ENCODE measurements at regions not wholly inside any gene's neighbourhood (a gene's known extent, or its start where the extent isn't known, plus 50 kb on each side); places are given as distances from the start of the nearest gene placed in this dataset.

DNA sequence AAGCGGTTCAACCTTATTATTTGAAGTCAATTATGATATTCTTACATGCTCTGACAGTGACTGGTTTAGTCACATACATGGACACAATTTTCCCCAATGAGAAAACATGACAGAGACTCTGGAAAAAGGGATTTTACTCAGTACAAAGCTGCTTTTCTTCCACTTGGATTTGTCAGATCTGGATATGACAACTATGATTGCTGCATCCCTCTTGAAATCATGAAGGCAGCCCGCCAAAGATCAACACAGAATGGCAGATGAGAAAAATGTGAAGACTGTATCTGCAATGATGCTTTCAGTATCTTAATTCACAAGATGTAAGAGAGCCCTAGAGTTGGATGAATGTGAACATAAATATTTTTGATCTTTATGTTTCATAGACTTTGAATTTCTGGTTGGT lies 439.6 kb downstream of the CDH8 start:
- FAIRE-seq, result no peak
- DNase-seq (ENCODE audit: insufficient read length), result no peak
- no peak for TF ChIP-seq POLR2AphosphoS5 (IDR thresholded peaks at IDR 0.05; ENCODE audit: low read depth, low read length)
- TF ChIP-seq TAF1 (IDR thresholded peaks at IDR 0.05; ENCODE audit: borderline replicate concordance, low read depth, low read length), result no peak

- no peak for FAIRE-seq
- TF ChIP-seq POLR2AphosphoS5 (IDR thresholded peaks at IDR 0.05; ENCODE audit: low read depth, low read length), result no peak
- TF ChIP-seq POLR2A (IDR thresholded peaks at IDR 0.05; ENCODE audit: low read depth, low read length), result no peak
- no peak for TF ChIP-seq TAF1 (IDR thresholded peaks at IDR 0.05; ENCODE audit: borderline replicate concordance, low read depth, low read length)
- DNase-seq (ENCODE audit: insufficient read length), result no peak
Observed at GRCh38 chr16:61595605-61596004, 440.6 kb downstream of the CDH8 start.

DNA sequence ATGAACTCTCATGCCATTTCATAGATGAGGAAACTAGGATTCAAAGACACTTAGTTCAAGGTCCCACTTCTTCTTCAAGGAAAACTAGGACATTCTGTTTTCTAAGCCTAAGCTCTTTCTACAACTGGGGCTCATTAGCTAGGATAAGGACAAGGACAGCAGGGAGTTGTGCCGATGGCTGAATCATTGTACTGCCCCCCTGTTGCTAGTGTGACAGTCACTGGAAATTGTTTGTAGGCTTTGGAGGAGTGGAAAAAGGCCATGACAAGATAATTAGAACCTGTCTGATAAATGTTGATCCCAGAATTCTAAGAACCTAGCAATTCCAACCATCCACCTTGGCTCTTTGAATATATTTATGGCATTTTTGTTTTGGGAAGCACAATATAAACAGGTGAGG lies 445.7 kb downstream of the CDH8 start:
- DNase-seq (ENCODE audit: insufficient read length), result no peak
- TF ChIP-seq POLR2A (IDR thresholded peaks at IDR 0.05; ENCODE audit: low read depth, low read length) (no peak), TAF1 (IDR thresholded peaks at IDR 0.05; ENCODE audit: borderline replicate concordance, low read depth, low read length) (no peak), POLR2AphosphoS5 (IDR thresholded peaks at IDR 0.05; ENCODE audit: low read depth, low read length) (no peak)
- FAIRE-seq, result no peak

DNA sequence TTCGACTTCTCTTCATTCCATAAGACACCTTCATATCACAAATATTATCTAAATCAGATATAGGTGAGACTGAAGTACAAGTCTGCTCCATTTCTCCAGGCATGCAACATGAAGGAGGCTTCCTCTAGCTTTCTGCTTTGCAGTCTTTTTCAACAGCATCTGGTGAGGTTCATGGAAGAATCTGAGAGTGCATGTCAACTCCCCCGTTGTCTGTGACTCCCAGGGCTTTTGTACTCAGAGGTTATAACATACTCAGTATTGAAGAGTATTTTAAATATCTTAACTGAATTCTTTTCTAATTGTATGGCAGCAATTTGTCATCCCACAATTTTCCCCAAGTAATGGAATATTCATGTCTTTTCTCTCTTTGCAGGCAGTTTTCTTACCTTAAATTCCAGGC lies 448.7 kb downstream of the CDH8 start:
- no peak for TF ChIP-seq TAF1 (IDR thresholded peaks at IDR 0.05; ENCODE audit: borderline replicate concordance, low read depth, low read length)
- no peak for TF ChIP-seq POLR2A (IDR thresholded peaks at IDR 0.05; ENCODE audit: low read depth, low read length)
- no peak for TF ChIP-seq POLR2AphosphoS5 (IDR thresholded peaks at IDR 0.05; ENCODE audit: low read depth, low read length)
- FAIRE-seq, result no peak
- no peak for DNase-seq (ENCODE audit: insufficient read length)

DNA sequence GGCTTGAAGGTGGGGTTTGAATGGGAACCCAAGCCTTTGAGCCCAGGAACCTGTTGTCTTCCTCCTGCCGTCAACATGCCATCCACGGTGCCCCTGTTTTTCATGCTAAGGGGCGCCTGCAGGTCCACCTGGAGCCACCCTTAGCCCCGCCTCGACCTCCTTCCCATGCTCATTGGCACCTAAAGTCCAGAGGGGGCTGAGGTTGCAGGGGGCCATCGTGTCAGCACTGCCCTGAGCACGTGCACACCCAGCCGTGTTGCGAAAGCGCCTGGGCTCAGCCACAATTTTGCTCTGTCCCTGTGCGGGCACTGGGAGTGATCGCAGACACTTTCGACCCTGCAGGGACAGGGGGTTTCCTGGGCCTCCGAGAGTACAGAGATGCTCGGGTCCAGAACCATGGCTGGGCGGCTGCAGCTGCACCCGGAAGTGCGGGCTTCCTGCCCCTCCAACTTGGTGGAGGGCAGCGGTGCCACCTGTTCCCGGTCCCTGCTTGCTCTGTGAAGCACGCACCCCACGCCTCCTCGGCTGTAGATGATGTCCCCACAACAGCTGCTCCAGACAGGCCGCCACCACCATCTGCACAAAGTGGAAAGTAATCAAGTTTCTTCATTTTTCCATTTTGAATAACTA lies 454.7 kb downstream of the CDH8 start:
- DNase-seq (ENCODE audit: insufficient read length) (no peak), FAIRE-seq (no peak)
- TF ChIP-seq POLR2AphosphoS5 (IDR thresholded peaks at IDR 0.05; ENCODE audit: low read depth, low read length) (no peak), TAF1 (IDR thresholded peaks at IDR 0.05; ENCODE audit: borderline replicate concordance, low read depth, low read length) (no peak), POLR2A (IDR thresholded peaks at IDR 0.05; ENCODE audit: low read depth, low read length) (no peak)

GRCh38 chr16:61580579-61580978 lies 455.7 kb downstream of the CDH8 start:
- FAIRE-seq (no peak), DNase-seq (ENCODE audit: insufficient read length) (no peak)
- no peak for TF ChIP-seq POLR2A (IDR thresholded peaks at IDR 0.05; ENCODE audit: low read depth, low read length)
- no peak for TF ChIP-seq TAF1 (IDR thresholded peaks at IDR 0.05; ENCODE audit: borderline replicate concordance, low read depth, low read length)
- no peak for TF ChIP-seq POLR2AphosphoS5 (IDR thresholded peaks at IDR 0.05; ENCODE audit: low read depth, low read length)

- FAIRE-seq (no peak), DNase-seq (ENCODE audit: insufficient read length) (no peak)
- no peak for TF ChIP-seq POLR2A (IDR thresholded peaks at IDR 0.05; ENCODE audit: low read depth, low read length)
Observed at GRCh38 chr16:61579195-61579594, 457.0 kb downstream of the CDH8 start.

DNA sequence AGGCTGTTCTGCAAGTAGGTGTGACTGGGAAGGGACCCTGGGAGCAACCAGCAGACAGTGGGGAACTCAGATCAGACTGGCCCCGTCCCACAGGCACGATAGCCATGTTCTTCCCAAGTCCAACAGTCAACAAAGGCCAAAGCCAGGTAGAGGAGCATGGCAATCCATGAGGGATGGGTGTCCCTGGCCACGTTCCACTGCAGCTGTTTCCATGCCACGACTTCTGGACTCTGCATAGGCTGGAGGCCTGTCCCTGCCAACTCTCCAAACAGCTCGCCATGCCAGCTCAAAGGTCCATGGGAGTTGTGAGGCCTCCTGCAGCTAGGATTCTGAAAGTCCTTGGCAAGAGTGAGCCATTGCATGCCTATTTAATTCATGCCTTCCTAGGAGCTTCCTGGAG lies 459.8 kb downstream of the CDH8 start:
- TF ChIP-seq POLR2A (IDR thresholded peaks at IDR 0.05; ENCODE audit: low read depth, low read length) (no peak), POLR2AphosphoS5 (IDR thresholded peaks at IDR 0.05; ENCODE audit: low read depth, low read length) (no peak), TAF1 (IDR thresholded peaks at IDR 0.05; ENCODE audit: borderline replicate concordance, low read depth, low read length) (no peak)
- DNase-seq (ENCODE audit: insufficient read length), result no peak
- FAIRE-seq, result no peak

- no peak for DNase-seq (ENCODE audit: insufficient read length)
- TF ChIP-seq POLR2AphosphoS5 (IDR thresholded peaks at IDR 0.05; ENCODE audit: low read depth, low read length) (no peak), TAF1 (IDR thresholded peaks at IDR 0.05; ENCODE audit: borderline replicate concordance, low read depth, low read length) (no peak), POLR2A (IDR thresholded peaks at IDR 0.05; ENCODE audit: low read depth, low read length) (no peak)
- FAIRE-seq, result no peak
Observed at GRCh38 chr16:61575617-61576016, 460.6 kb downstream of the CDH8 start.

- no peak for FAIRE-seq
- no peak for DNase-seq (ENCODE audit: insufficient read length)
- TF ChIP-seq POLR2AphosphoS5 (IDR thresholded peaks at IDR 0.05; ENCODE audit: low read depth, low read length), result no peak
- TF ChIP-seq TAF1 (IDR thresholded peaks at IDR 0.05; ENCODE audit: borderline replicate concordance, low read depth, low read length), result no peak
- no peak for TF ChIP-seq POLR2A (IDR thresholded peaks at IDR 0.05; ENCODE audit: low read depth, low read length)
Observed at GRCh38 chr16:61569028-61569427, 467.2 kb downstream of the CDH8 start.

DNA sequence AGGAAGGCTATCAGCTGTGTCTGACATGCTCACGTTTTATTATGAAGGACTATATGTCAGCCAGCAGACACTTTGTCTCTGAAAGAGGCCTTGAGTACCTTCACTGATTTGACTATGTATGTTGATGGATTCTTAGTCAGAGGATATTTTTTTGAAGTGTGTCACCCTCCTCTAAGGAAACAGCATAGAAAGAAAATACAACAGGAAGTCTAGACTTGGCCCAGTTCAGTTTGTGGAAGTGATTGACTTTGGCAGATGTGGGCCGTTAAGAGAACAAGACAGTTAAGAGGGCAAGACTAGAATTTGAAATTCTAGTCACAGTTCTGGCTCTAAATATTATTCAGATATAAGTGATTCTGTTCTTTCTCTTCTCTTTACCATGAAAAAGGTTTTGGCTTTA lies 471.5 kb downstream of the CDH8 start:
- FAIRE-seq, result no peak
- TF ChIP-seq TAF1 (IDR thresholded peaks at IDR 0.05; ENCODE audit: borderline replicate concordance, low read depth, low read length) (no peak), POLR2A (IDR thresholded peaks at IDR 0.05; ENCODE audit: low read depth, low read length) (no peak), POLR2AphosphoS5 (IDR thresholded peaks at IDR 0.05; ENCODE audit: low read depth, low read length) (no peak)

DNA sequence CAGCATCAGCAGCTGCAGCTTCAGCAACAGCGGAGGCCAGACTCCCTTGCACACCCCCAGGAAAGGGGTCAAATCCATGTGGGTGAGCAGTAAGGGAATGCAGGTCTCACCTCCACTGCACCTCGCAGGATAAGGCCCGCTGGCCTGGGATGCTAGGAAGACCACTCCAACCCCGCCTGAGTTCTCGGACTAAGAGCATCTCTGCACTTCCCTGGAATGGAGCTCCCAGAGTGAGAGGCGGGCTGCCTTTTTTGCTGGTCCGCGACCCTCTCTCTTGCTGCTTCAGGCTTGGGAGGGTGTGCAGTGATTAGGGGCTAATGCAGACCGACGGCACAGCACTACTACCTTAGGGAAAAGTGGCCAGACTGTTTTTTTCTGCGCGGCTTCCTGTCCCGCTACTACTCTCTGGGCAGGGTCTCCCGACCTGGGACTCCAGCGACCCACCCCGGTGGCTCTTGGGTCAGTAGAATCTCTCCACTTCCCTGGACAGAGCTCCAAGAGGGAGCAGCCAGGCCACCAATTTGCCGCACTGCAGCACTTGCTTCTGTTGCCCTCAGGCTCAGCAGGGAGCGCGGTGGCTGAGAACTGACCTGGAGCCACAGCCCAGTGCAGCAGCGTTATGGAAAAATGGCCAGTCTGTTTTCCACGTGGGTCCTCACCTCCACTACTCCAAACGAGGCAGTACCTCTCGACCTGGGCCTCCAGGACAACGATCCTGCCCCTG lies 480.4 kb downstream of the CDH8 start:
- DNase-seq (ENCODE audit: insufficient read length) (no peak), FAIRE-seq (no peak)
- TF ChIP-seq POLR2A (IDR thresholded peaks at IDR 0.05; ENCODE audit: low read depth, low read length), result no peak
- TF ChIP-seq POLR2AphosphoS5 (IDR thresholded peaks at IDR 0.05; ENCODE audit: low read depth, low read length), result no peak
- TF ChIP-seq TAF1 (IDR thresholded peaks at IDR 0.05; ENCODE audit: borderline replicate concordance, low read depth, low read length), result no peak

More for the DNA sequence above, 471.5 kb downstream of the CDH8 start:
- DNase-seq (ENCODE audit: insufficient read length), result no peak

All from GM12892 (cell line).